Lower leg skin (tissue), 3 donors: ENCODE measurements at regions not wholly inside any gene's neighbourhood (a gene's known extent, or its start where the extent isn't known, plus 50 kb on each side); places are given as distances from the start of the nearest gene placed in this dataset.

Experiments used
- CTCF ChIP-seq, 3 donors: fragments of 450-650 bp; IDR thresholded peaks; one replicate each; pipeline ENCODE4 v1.5.1; 2016; ENCODE audit warnings: antibody characterized with exemption in 3 of 3, mild to moderate bottlenecking in 3 of 3, moderate library complexity in 2 of 3
- POLR2A ChIP-seq, 2 donors: fragments of 450-650 bp; IDR thresholded peaks; one replicate each; pipeline ENCODE4 v1.6.1; 2016 to 2017; ENCODE audit warnings: antibody characterized with exemption in 2 of 2, mild to moderate bottlenecking in 1 of 2, moderate library complexity in 1 of 2

- TF ChIP-seq CTCF (IDR thresholded peaks at IDR 0.05), result no peak
- no peak for TF ChIP-seq POLR2A (IDR thresholded peaks at IDR 0.05)
Observed at GRCh38 chr11:116607027-116607426, 165.8 kb downstream of the BUD13 start.
